Progenitor cell of endocrine pancreas (in vitro differentiated cells): ENCODE measurements at regions not wholly inside any gene's neighbourhood (a gene's known extent, or its start where the extent isn't known, plus 50 kb on each side); places are given as distances from the start of the nearest gene placed in this dataset.

Experiments used
- DNase-seq: peaks from one replicate; pipeline ENCODE4 v3.0.0; 2021; ENCODE audit warnings: low spot score; ENCODE audit not compliant: unreplicated experiment
- H3K27ac Mint-ChIP-seq: 2 replicates; pipeline ENCODE4 v1.8.0; 2021; ENCODE audit warnings: mild to moderate bottlenecking, moderate library complexity, mixed read lengths
- H3K27me3 Mint-ChIP-seq: 2 replicates; pipeline ENCODE4 v1.8.0; 2021; ENCODE audit warnings: mixed read lengths
- H3K36me3 Mint-ChIP-seq: 2 replicates; pipeline ENCODE4 v1.8.0; 2022; ENCODE audit warnings: mixed read lengths; ENCODE audit not compliant: insufficient read depth
- H3K4me1 Mint-ChIP-seq: 2 replicates; pipeline ENCODE4 v1.8.0; 2021; ENCODE audit warnings: low read depth, mixed read lengths
- H3K4me3 Mint-ChIP-seq: 2 replicates; pipeline ENCODE4 v1.8.0; 2021; ENCODE audit warnings: low read depth, mild to moderate bottlenecking, moderate library complexity, mixed read lengths
- H3K9me3 Mint-ChIP-seq: 2 replicates; pipeline ENCODE4 v1.8.0; 2021; ENCODE audit warnings: low read depth, mixed read lengths
- CTCF ChIP-seq: fragments of 200-600 bp; sonication (generic); IDR thresholded peaks from one replicate; pipeline ENCODE4 v1.5.0; 2021; ENCODE audit warnings: antibody characterized with exemption, mild to moderate bottlenecking; ENCODE audit not compliant: unreplicated experiment

- H3K27ac Mint-ChIP-seq, result peak overlapping the region; percentile 13
- no peak for DNase-seq
- H3K27me3 Mint-ChIP-seq, result peaks cover 9% of the 10 kb centered on the region
Measured at GRCh38 chr18:24552218-24552617, 91.8 kb downstream of the HRH4 start.

GRCh38 chr18:24553571-24554285, 93.3 kb downstream of the HRH4 start:
- no peak for DNase-seq
- TF ChIP-seq CTCF, result no peak
- Mint-ChIP-seq H3K27ac (no peak overlapping the region), H3K4me3 (no peak overlapping the region), H3K36me3 (no peaks in the 10 kb centered on the region), H3K9me3 (peaks cover 4% of the 10 kb centered on the region), H3K27me3 (peaks cover 9% of the 10 kb centered on the region), H3K4me1 (peaks cover 24% of the 10 kb centered on the region)

More at GRCh38 chr18:24552218-24552617, 91.8 kb downstream of the HRH4 start:
- Mint-ChIP-seq H3K4me3 (no peak overlapping the region), H3K9me3 (peaks cover 7% of the 10 kb centered on the region), H3K4me1 (peaks cover 20% of the 10 kb centered on the region), H3K36me3 (no peaks in the 10 kb centered on the region)
- TF ChIP-seq CTCF, result no peak

- peaks cover 11% of the 10 kb centered on the region for H3K27me3 Mint-ChIP-seq
- TF ChIP-seq CTCF, result no peak
- no peaks in the 10 kb centered on the region for H3K36me3 Mint-ChIP-seq
- H3K27ac Mint-ChIP-seq, result no peak overlapping the region
- H3K9me3 Mint-ChIP-seq, result peaks cover 4% of the 10 kb centered on the region
- DNase-seq, result no peak
- H3K4me3 Mint-ChIP-seq, result no peak overlapping the region
- peaks cover 27% of the 10 kb centered on the region for H3K4me1 Mint-ChIP-seq
Measured at GRCh38 chr18:24558403-24558802, 98.0 kb downstream of the HRH4 start.

- Mint-ChIP-seq H3K4me1 (peaks cover 22% of the 10 kb centered on the region), H3K36me3 (no peaks in the 10 kb centered on the region), H3K4me3 (no peak overlapping the region), H3K9me3 (peaks cover 4% of the 10 kb centered on the region), H3K27ac (no peak overlapping the region), H3K27me3 (peaks cover 8% of the 10 kb centered on the region)
- TF ChIP-seq CTCF, result no peak
- no peak for DNase-seq
Measured at GRCh38 chr18:24559526-24559925, 99.1 kb downstream of the HRH4 start.

GRCh38 chr18:24560511-24560981, 100.1 kb downstream of the HRH4 start:
- H3K4me1 Mint-ChIP-seq, result peaks cover 22% of the 10 kb centered on the region
- peaks cover 8% of the 10 kb centered on the region for H3K27me3 Mint-ChIP-seq
- no peak for DNase-seq
- H3K4me3 Mint-ChIP-seq, result no peak overlapping the region
- peaks cover 4% of the 10 kb centered on the region for H3K9me3 Mint-ChIP-seq
- peak overlapping the region; percentile 86 for H3K27ac Mint-ChIP-seq
- TF ChIP-seq CTCF, result no peak
- no peaks in the 10 kb centered on the region for H3K36me3 Mint-ChIP-seq
